GM19043 (cell line): ENCODE measurements at regions not wholly inside any gene's neighbourhood (a gene's known extent, or its start where the extent isn't known, plus 50 kb on each side); places are given as distances from the start of the nearest gene placed in this dataset.

Source experiments
- ATAC-seq: cut with Tn5 transposase; IDR thresholded peaks from one replicate; pipeline ENCODE4 v1.9.1; 2021; ENCODE audit warnings: low read depth; ENCODE audit not compliant: unreplicated experiment

GRCh38 chr1:229068270-229068987 is 202.5 kb upstream of the RAB4A start:
- ATAC-seq = no peak

DNA sequence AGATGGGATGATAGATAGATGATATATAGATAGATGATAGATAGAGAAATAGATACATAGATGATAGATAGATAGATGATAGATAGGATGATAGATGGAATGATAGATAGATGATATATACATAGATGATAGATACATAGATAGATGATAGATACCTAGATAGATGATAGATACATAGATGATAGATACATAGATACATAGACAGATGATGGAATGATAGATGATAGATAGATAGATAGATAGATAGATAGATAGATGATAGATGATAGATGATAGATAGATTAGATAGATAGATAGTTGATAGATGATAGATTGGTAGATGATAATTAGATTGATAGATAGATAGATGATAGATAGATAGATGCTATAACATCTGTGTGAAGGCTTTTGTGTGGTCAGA is 201.7 kb upstream of the RAB4A start:
- ATAC-seq = no peak

DNA sequence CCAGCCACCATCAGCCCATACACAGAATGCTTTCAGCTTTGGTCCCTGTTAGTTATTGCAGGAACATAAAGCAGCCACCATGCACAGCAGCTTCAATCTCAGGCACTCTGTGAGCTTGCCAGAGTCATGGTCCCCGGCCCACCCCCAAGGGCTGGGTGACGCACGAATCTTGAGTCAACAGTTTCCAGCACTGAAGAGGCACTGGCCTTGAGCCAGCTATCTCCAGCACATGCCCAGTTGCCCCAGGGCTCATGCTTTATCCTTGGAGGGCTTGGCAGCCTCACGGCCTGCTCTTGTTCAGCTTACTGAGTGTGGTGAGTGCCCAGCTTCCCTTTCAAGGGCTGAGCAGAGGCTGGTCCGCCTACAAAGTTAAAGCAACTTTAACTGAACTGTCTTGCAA is 200.7 kb upstream of the RAB4A start:
- ATAC-seq = no peak

DNA sequence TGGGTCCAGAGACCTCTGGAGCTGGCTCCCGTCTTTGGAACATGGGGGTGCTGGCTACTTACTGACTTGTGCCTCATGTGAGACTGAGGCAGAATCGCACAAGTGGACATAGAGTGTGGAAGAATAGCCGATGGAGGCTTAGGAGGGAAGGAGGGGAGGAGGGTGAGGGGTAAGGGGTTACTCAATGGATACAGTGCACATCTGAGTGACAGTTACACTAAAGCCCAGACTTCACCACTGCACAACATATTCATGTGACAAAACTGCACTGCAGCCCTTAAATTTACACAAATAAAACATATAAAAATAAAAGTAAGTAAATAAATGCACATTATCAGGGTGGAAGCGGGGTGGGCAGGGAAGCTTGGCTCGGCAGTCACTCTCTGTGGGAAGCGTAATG is 197.7 kb upstream of the RAB4A start:
- no peak for ATAC-seq

- ATAC-seq = no peak
Measured at GRCh38 chr1:229075217-229075616, 195.7 kb upstream of the RAB4A start.

DNA sequence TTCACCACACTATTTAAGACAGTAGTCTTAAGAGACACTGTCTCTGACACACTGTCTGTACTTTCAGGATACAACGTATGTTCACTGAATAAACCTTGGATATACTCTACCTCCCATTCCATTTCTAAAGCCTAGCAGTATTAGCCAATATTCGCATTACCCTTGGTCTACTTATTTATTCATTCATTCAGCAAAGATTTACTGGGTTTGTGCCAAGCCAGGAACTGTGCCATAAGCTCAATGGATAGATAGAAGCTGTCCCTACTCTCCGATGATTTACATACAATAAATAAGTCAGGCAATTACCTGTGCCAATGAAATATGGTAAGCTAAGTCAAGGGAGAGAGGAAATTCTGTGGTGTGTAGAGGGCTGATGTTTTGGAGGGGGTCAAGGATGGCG is 195.2 kb upstream of the RAB4A start:
- ATAC-seq = no peak

- ATAC-seq = no peak
Measured at GRCh38 chr1:229076195-229076594, 194.7 kb upstream of the RAB4A start.

DNA sequence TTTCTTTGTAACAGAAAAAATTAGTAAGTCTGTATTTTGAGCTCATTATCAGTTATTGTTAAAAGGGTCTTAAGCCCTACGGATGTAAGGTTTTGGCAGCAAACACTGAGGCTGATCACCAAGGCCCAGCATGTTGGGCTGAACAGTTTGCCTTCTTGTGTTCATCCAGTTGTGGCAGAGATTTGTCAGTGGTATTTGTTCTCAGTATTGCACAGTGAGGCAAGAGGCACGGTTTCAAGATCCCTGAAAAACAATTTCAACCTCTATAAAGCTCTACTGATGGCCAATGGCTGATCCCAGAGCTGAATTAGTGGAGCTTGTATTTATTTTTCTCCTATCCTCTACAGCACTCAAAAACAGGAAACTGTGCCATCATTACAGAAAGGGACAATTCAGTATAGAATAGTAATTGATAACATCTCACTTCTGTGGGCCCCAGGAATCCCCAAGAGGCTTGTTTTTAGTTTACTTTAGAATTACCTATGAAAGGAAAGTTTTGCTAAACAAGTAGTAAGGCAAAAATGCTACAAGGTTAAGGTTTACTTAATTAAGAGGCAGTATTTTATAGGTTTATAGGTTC is 191.8 kb upstream of the RAB4A start:
- ATAC-seq = no peak

GRCh38 chr1:229080361-229080760 is 190.6 kb upstream of the RAB4A start:
- no peak for ATAC-seq

- ATAC-seq = no peak
Measured at GRCh38 chr1:229085291-229085690, 185.6 kb upstream of the RAB4A start.

DNA sequence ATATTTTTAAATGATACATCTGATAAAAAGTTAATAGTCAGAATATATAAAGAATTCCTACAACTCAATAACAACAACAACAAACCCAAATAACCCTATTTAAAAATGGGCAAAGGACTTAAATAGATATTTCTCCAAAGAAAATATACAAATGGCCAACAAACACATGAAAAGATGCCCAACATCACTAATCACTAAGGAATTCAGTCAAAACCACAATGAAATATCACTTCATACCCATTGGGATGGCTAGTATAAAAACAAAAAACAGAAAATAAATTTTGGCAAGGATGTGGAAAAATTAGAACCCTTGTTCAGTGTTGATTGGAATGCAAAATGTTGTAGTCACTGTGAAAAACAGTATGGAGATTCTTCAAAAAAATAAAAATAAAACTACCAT is 184.8 kb upstream of the RAB4A start:
- ATAC-seq = no peak

DNA sequence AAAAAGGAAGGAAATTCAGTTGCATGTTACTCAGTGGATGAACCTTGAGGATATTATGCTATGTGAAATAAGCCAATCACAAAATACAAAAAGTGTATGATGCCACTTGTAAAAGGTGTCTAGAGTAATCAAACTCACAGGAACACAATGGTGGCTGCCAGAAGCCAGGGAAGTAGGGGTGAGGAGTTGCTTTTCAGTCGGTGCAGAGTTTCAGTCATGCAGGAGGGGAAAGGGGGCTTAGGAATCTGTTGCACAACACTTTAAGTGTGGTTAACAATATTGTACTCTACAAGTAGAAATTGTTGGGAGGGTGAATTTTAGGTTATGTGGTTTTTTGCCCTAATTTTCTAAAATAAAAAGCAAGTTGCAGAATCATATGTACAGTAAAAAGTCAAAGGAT is 184.2 kb upstream of the RAB4A start:
- ATAC-seq = no peak

DNA sequence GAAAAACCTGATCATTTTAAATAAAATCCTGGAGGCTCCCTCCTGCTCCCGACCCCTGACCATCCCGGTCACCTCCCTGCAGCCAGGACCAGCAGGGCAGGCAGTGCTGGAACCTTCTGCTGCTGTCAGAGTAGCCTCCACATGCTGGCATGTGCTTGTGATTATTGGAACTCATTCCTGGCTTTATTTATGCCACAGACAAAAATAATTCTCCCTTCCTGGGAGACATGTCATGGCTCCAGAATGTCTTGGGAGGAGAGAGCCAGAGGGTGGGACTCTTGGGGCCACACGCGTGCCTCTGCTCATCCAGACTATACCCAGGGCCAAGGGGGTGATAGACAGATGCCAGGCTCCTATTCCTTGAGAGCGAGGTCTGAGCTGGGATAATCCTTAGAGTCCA is 183.6 kb upstream of the RAB4A start:
- no peak for ATAC-seq

DNA sequence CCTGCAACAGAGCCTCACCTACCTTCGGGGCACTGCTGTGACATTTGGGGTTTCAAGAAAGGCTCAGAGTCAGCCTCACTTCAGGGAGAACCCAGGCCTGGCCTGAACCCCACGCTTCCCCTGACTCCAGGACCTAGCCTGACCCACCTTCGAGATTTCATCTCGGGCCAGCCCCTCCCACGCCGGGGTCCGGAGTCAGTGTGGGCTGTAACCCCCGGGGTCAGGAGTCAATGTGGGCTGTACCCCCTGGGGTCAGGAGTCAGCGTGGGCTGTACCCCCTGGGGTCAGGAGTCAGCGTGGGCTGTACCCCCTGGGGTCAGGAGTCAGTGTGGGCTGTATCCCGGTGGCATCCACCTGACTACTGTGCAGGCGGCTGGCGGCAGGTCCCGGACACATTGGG is 183.0 kb upstream of the RAB4A start:
- ATAC-seq = no peak

DNA sequence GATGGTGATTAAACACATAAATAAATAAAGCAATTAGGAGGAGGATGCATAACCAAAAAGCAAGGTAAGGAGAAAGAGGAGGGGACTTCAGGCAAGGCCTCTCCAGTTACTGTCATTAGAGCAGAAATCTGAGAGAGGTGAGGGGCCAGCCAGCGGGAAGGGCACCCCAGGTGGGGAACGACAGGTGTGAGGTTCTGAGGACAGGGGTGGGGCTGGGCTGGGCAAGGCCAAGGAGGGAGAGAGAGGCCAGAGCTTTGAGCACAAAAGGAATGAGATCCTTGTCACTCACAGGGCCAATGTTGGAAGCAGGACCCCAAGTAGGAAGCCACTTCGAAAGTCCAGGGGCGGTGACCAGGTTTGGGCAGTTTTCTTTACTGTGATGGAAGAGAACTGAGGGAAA is 182.2 kb upstream of the RAB4A start:
- no peak for ATAC-seq

DNA sequence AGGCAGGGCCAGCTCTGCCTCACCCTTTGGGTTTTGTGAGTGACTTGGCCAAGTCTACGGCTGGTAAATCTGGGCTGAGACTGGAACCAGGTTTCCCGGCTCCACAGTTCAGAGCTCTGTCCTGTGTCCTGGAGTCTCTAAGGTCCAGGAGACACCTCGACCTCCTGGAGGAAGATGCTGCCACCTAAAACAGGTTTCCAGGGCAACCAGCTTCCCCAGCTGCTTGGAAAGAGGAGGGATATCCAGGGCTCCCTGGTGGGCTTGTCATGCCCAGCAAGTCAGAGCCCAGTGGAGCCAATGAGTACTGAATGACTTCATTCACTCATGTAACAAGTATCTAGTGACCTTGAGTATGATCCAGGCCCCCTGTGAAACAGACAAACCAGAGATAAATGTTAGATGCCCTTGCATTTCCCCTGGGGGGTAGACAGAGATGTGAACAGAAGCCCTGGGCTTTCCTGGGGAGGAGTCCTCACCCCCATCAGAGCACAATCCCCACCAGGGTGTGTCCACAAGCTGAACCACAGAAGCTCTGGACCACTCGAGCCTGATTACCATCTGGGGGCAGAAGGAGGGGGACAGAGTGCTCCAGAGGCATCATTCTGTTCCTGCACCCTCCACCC is 181.2 kb upstream of the RAB4A start:
- ATAC-seq = no peak

GRCh38 chr1:229091721-229092136 is 179.2 kb upstream of the RAB4A start:
- ATAC-seq = no peak

GRCh38 chr1:229092377-229093237 is 178.3 kb upstream of the RAB4A start:
- no peak for ATAC-seq

DNA sequence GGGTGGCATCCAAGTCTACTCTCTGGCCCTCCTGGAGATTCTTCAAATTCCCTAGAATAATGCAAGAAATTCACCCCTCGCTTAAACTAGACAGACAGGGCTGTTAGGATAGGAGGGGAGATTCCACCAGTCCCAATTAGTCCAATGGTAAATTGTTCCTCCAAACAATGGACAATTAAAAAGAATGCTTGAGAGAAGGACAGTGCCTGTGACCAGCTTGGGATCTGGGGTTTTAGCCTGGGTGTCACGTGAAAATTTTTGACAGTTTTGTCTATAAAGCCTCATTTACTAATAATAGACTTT is 177.7 kb upstream of the RAB4A start:
- no peak for ATAC-seq

- no peak for ATAC-seq
Measured at GRCh38 chr1:229093609-229094336, 177.1 kb upstream of the RAB4A start.
